Left hindlimb (tissue), 1 donor: ENCODE measurements at regions not wholly inside any gene's neighbourhood (a gene's known extent, or its start where the extent isn't known, plus 50 kb on each side); places are given as distances from the start of the nearest gene placed in this dataset.
"Not testable (repeated sequence)": the region's sequence is repeated elsewhere in the genome, so short reads cannot be mapped to it uniquely, and the experiment has no call there.

ENCODE experiments used
- DNase-seq: peaks from one replicate; pipeline ENCODE4 v3.0.0-alpha.2; 2018

GRCh38 chr1:232184561-232185530 lies 445.1 kb downstream of the SIPA1L2 start:
- DNase-seq, result no peak

- no peak for DNase-seq
Measured at GRCh38 chr1:232183802-232184201, 446.1 kb downstream of the SIPA1L2 start.

- no peak for DNase-seq
Measured at GRCh38 chr1:232183266-232183800, 446.6 kb downstream of the SIPA1L2 start.

DNA sequence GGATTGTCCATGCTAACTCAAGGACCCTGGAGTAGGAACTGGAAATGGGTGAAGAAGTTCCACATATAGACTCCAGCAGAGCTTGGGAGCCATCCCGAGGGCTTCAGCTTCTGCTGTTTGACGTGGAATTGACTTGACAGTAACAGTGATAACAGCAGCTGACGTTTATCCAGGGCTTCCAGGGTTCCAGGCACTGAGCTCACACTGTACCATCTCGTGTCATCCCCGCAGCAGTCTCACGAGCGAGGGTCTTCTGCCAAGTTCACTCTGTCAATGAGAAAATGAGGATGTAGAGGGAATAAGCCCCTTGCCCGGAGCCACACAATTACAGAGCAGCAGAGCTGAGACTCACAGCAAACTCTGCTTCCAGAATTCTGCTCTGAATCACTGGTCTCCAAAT lies 447.7 kb downstream of the SIPA1L2 start:
- DNase-seq, result no peak

- DNase-seq, result no peak
Measured at GRCh38 chr1:232180779-232181136, 449.2 kb downstream of the SIPA1L2 start.

- no peak for DNase-seq
Measured at GRCh38 chr1:232179896-232180778, 449.8 kb downstream of the SIPA1L2 start.

GRCh38 chr1:232178191-232178590 lies 451.7 kb downstream of the SIPA1L2 start:
- DNase-seq, result no peak

GRCh38 chr1:232177438-232177837 lies 452.5 kb downstream of the SIPA1L2 start:
- no peak for DNase-seq

DNA sequence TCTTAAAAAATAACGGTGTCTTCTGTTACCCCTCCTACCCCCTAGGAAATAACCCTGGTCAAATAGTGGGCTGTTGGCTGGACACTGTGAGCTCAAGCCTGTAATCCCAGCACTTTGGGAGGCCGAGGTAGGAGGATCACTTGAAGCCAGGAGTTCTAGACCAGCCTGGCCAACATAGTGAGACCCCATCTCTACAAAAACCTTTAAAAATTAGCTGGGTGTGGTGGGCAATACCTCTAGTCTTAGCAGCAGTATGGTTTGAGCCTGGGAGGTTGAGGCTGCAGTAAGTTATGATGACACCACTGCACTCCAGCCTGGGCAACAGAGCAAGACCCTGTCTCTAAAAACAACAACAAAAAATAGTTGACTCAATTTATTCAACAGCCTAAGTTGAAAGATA lies 453.7 kb downstream of the SIPA1L2 start:
- no peak for DNase-seq

GRCh38 chr1:232174306-232174705 lies 455.6 kb downstream of the SIPA1L2 start:
- no peak for DNase-seq

DNA sequence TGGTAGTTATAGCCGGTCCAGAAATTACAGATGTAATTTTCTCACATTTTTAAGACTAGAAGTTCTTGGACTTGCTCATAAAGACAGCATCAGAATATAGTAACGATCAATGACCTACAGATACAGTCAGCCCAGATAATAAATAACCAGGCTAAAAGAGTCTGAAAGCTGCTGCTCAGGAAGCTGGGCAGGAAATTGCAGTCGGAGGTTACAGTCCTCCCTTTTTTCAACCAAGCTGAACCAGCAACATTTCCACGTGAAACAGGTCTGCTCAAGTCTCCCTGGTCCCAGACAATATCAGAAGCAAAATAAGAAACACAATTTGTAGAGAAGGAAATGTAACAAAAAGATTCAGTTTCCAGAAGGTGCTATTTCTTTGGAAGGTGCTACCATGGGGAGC lies 457.4 kb downstream of the SIPA1L2 start:
- no peak for DNase-seq

DNA sequence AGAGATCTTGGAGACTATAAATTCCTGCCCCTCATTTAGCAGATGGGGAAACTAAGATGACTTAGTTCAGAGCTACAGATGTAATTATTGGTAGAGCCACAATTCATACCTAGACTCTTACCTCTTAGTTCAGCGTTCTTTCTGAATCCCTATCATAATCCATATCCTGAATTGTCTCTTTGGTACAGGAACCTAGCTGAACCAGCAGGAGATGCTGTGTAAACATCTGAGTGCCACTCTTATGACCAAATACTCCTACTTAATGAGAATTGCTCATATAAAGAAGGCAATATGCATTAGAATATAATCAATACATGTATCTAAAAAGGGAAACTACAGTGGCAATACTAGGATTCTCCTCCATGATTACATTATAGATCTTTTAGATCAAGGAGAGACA lies 459.0 kb downstream of the SIPA1L2 start:
- DNase-seq, result no peak

- DNase-seq, result no peak
Measured at GRCh38 chr1:232169436-232169835, 460.5 kb downstream of the SIPA1L2 start.

DNA sequence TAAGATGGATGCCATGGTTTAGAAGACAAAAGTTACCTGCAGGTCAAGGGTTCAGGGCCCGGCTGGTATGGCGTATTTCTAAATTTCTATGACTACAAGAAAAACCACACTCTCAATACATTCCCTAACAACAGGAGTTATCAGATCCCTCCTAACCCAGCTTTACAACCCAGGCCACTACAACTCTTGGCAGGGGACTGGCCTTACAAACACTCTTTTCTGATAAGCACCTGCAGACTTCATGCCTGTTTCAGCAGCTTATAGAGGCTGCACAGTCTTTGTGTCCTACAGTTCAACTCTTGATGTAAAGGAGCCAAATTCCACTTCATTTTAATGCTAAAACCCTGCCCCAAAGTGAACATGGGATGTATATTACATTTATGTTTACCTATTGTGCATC lies 461.4 kb downstream of the SIPA1L2 start:
- DNase-seq, result no peak

- DNase-seq, result no peak
Measured at GRCh38 chr1:232166942-232167341, 463.0 kb downstream of the SIPA1L2 start.

GRCh38 chr1:232164078-232164963 lies 465.6 kb downstream of the SIPA1L2 start:
- DNase-seq, result no peak

DNA sequence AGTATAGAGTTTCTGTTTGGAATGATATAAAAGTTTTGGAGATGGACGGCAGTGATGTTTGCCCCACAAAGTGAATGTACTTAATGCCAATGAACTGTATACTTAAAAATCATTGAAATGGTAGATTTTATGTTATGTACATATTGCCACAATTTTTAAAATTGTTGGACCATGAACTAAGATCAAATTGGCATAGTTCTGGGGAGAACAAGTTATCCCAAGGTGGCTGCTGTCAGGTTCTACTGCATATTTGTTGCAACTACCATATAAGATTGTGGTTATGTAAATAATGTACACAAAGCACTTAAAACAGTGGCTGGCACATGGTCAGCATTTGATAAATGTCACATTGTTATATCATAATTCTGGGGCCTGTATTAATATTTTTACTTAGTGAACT lies 466.4 kb downstream of the SIPA1L2 start:
- no peak for DNase-seq

DNA sequence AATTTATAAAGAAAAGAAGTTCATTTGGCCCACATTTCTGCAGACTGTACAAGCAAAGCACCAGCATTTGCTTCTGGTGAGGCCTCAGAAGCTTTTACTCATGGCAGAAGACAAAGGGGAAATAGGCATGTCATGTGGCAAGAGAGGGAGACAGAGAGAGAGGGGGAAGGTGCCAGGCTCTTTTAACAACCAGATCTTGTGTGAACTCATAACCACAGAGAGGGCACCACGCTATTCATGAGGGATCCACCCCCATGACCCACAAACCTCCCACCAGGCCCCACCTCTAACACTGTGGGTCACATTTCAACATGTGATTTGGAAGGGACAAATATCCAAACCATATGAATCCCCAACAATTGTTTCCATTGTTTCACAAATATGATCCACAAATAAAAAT lies 467.9 kb downstream of the SIPA1L2 start:
- DNase-seq, result no peak

DNA sequence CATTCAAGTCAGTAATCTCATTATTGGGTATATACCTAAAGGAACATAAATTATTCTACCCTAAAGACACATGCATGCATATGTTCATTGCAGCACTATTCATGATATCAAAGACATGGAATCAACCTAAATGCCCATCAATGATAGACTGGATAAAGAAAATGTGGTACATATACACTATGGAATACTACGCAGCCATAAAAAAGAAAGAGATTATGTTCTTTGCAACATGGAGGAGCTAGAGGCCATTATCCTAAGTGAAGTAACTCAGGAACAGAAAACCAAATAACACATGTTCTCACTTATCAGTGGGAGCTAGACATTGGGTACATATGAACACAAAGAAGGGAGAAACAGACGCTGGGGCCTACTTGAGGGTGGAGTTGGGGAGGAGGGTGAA lies 471.4 kb downstream of the SIPA1L2 start:
- DNase-seq, result not testable (repeated sequence)

- not testable (repeated sequence) for DNase-seq
Measured at GRCh38 chr1:232156070-232156469, 473.9 kb downstream of the SIPA1L2 start.

DNA sequence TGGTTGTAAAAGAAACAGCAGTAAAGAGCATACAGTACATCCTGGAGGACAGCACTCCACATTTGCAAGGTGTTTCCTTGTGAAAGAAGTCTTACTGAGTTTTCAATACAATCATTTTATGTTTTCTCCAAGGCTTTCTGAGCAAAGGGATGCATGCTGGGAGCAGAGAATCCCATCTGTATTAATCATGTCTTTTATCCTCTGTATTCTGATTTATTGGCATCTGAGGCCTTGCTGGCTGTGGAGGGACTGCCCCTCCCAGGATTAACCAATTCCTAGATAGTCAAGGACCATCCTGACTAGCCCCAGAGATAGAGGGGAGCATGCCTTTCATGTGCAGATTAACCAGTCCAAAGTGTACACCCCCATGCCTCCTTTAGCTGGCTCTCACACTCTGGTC lies 476.3 kb downstream of the SIPA1L2 start:
- DNase-seq, result no peak

DNA sequence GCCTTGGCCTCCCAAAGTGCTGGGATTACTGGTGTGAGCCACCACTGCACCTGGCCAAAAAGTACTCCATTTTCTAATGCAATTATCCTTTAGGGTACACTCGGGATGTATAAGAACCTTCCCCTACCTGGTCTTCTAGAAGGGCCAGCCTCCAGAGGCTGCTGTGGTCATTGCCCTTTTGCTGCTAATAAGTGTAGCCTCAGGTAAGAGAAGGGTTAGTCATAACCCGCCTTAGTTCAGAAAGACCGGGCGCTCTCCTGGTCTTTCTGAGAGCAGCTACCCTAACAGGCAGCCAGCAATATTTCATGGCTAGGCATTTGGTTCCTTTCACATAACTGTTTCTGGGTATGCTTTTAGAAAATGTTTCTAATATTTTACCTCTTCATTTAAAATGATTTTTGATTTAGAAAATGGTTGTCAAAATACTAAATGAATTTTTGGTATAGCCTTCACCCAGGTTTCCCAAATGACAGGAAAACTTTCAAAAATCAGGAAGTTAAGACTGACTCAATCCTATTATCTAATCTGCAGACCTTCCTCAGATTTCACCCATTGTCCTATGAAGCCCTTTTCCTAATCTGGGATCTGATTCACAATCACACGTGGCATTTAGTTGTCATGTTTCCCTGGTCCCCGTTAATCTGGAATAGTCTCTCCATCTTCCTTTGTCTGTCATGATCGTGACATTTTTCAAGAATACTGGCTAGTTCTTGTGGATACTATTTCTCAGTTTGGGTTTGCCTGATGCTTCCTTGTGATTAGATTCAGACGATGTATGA lies 479.0 kb downstream of the SIPA1L2 start:
- no peak for DNase-seq
